SK-N-MC (cell line): ENCODE measurements at regions not wholly inside any gene's neighbourhood (a gene's known extent, or its start where the extent isn't known, plus 50 kb on each side); places are given as distances from the start of the nearest gene placed in this dataset.

Experiments used
- EZH2 ChIP-seq: fragments of 200-600 bp; sonication (generic); IDR thresholded peaks from one replicate; pipeline ENCODE4 v1.6.1; 2017; ENCODE audit warnings: antibody characterized with exemption
- FOXP2 ChIP-seq: optimal IDR thresholded peaks from 2 replicates; pipeline ENCODE3; 2011; ENCODE audit warnings: mild to moderate bottlenecking, moderate library complexity; ENCODE audit not compliant: insufficient read depth; ENCODE audit errors: extremely low read length, control extremely low read depth
- POLR2AphosphoS5 ChIP-seq: IDR thresholded peaks from 2 replicates; pipeline ENCODE4 v1.6.1; 2012; ENCODE audit warnings: mild to moderate bottlenecking, low read depth, low read length, borderline replicate concordance

DNA sequence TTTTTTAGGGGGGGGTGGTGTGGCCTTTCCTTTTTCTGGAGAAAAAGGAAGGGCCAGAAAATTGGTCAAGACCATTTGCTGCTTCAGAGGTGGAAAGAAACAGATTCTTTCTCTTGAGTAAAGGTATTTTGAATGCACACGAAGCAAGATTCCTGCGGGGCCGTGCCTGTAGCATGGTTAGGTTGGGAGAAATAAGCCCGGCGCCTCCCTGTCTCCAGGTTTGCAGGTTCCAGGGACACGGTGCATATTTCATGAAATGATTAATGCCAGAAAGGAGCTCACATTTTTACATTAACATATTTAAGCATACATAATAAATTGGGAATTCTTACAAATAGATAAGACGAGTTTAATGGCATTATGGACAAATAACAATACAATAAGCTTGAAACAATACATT, 409.5 kb upstream of the IRX1 start:
- TF ChIP-seq POLR2AphosphoS5 (no peak), EZH2 (no peak), FOXP2 (no peak)
